HFFc6 (cell line): ENCODE measurements at regions not wholly inside any gene's neighbourhood (a gene's known extent, or its start where the extent isn't known, plus 50 kb on each side); places are given as distances from the start of the nearest gene placed in this dataset.

Source experiments
- DNase-seq: peaks from one replicate; pipeline ENCODE4 v3.0.0-alpha.2; 2018
- H3K27ac Mint-ChIP-seq: 2 replicates; pipeline ENCODE4 v1.8.0; 2020; ENCODE audit warnings: mild to moderate bottlenecking, mixed read lengths
- H3K27me3 Mint-ChIP-seq: 2 replicates; pipeline ENCODE4 v1.8.0; 2021; ENCODE audit warnings: mild to moderate bottlenecking, moderate library complexity, mixed read lengths; ENCODE audit not compliant: insufficient read depth
- H3K36me3 Mint-ChIP-seq: 2 replicates; pipeline ENCODE4 v1.8.0; 2021; ENCODE audit warnings: low read depth, mixed read lengths
- H3K4me1 Mint-ChIP-seq: 2 replicates; pipeline ENCODE4 v1.8.0; 2020; ENCODE audit warnings: low read depth, mixed read lengths
- H3K4me3 Mint-ChIP-seq: 2 replicates; pipeline ENCODE4 v1.8.0; 2020; ENCODE audit warnings: mild to moderate bottlenecking, moderate library complexity, mixed read lengths
- H3K9me3 Mint-ChIP-seq: 2 replicates; pipeline ENCODE4 v1.8.0; 2020; ENCODE audit warnings: mild to moderate bottlenecking, mixed read lengths
- TF ChIP-seq, protein P1 (sequence below): fragments of 200-600 bp; sonication (generic); IDR thresholded peaks from 2 replicates; pipeline ENCODE4 v1.5.0; 2021; ENCODE audit warnings: antibody characterized with exemption, mild to moderate bottlenecking

DNA sequence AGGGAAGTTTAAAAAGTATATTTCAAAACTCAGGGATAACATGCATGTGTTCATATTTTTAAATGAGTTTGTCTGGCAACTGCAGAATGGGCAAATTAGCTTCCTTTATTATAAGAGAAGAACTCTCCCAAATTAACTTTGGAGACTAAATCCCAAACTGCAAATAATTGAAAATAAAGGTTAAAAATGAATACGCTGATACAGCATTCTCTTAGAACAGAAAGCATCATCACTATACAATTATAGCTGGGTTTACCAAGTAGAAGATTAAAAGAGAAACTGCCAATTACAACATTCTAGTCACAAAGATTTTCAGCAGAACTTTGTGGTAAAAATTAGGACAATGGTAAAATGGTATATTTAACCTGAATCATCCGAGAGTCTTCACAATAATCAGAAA is 73.3 kb downstream of the OLFM4 start:
- H3K27me3 Mint-ChIP-seq = no peaks in the 10 kb centered on the region
- H3K9me3 Mint-ChIP-seq = peaks cover 20% of the 10 kb centered on the region
- DNase-seq = no peak
- no peak overlapping the region for H3K4me3 Mint-ChIP-seq
- 0 out of 2 replicates have a peak, but pooled peaks cover 3% of the 10 kb centered on the region for H3K36me3 Mint-ChIP-seq
- TF ChIP-seq, protein P1, sequence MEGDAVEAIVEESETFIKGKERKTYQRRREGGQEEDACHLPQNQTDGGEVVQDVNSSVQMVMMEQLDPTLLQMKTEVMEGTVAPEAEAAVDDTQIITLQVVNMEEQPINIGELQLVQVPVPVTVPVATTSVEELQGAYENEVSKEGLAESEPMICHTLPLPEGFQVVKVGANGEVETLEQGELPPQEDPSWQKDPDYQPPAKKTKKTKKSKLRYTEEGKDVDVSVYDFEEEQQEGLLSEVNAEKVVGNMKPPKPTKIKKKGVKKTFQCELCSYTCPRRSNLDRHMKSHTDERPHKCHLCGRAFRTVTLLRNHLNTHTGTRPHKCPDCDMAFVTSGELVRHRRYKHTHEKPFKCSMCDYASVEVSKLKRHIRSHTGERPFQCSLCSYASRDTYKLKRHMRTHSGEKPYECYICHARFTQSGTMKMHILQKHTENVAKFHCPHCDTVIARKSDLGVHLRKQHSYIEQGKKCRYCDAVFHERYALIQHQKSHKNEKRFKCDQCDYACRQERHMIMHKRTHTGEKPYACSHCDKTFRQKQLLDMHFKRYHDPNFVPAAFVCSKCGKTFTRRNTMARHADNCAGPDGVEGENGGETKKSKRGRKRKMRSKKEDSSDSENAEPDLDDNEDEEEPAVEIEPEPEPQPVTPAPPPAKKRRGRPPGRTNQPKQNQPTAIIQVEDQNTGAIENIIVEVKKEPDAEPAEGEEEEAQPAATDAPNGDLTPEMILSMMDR = no peak
- H3K4me1 Mint-ChIP-seq = no peaks in the 10 kb centered on the region
- H3K27ac Mint-ChIP-seq = no peak overlapping the region

DNA sequence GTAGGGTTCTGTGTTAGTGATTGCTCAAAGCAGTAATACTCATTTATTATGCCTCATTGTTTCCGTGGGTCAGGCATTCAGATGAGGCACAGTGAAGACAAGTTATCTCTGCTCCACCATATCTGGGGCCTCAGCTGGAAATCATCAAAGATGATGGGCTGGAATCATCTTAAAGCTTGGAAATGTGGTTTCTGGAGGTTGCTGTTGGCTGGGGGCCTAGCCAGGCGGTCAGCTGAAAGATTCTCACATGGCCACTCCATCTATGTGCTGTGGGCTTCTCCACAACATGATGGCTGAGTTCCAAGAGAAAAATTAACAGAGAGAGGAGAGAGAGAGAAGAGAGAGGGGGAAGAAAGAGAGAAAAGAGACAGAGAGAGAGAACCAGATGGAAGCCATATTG is 75.5 kb downstream of the OLFM4 start:
- Mint-ChIP-seq H3K9me3 (peaks cover 27% of the 10 kb centered on the region), H3K27ac (no peak overlapping the region), H3K4me3 (no peak overlapping the region), H3K4me1 (no peaks in the 10 kb centered on the region), H3K36me3 (0 out of 2 replicates have a peak, but pooled peaks cover 3% of the 10 kb centered on the region), H3K27me3 (no peaks in the 10 kb centered on the region)
- DNase-seq = no peak
- TF ChIP-seq, protein P1 = no peak

- H3K27me3 Mint-ChIP-seq = no peaks in the 10 kb centered on the region
- TF ChIP-seq, protein P1 = no peak
- no peak for DNase-seq
- H3K4me1 Mint-ChIP-seq = no peaks in the 10 kb centered on the region
- no peak overlapping the region for H3K4me3 Mint-ChIP-seq
- H3K27ac Mint-ChIP-seq = no peak overlapping the region
- 0 out of 2 replicates have a peak, but pooled peaks cover 3% of the 10 kb centered on the region for H3K36me3 Mint-ChIP-seq
- H3K9me3 Mint-ChIP-seq = peaks cover 32% of the 10 kb centered on the region
These were observed 76.9 kb downstream of the OLFM4 start for GRCh38 chr13:53105477-53105876.

- no peak for DNase-seq
- Mint-ChIP-seq H3K36me3 (0 out of 2 replicates have a peak, but pooled peaks cover 3% of the 10 kb centered on the region), H3K4me3 (no peak overlapping the region), H3K4me1 (no peaks in the 10 kb centered on the region), H3K9me3 (peaks cover 35% of the 10 kb centered on the region), H3K27ac (no peak overlapping the region), H3K27me3 (no peaks in the 10 kb centered on the region)
- TF ChIP-seq, protein P1 = no peak
These were observed 77.3 kb downstream of the OLFM4 start for GRCh38 chr13:53105890-53106289.

DNA sequence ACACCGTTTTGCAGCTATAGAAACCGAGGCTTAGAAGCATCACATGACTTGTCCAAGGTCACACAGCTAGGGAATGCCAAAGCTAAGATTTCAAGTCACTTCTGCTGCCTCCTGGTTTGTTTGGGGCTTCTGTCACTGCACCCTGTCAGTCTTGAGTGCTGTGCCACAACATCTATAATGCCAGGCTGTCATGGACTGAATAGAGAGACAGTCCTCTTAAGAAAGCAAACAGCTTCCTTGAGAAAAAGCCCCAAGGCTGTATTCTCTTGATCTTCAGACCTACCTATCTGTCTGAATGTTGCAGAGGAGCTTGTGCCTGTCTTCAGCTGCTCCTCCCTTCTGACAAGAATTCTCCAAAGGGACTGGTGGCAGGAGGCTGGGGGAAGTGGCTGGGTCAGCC is 81.6 kb downstream of the OLFM4 start:
- Mint-ChIP-seq H3K9me3 (peaks cover 45% of the 10 kb centered on the region), H3K4me1 (no peaks in the 10 kb centered on the region), H3K27ac (no peak overlapping the region), H3K27me3 (no peaks in the 10 kb centered on the region), H3K36me3 (no peaks in the 10 kb centered on the region), H3K4me3 (no peak overlapping the region)
- no peak for DNase-seq
- TF ChIP-seq, protein P1 = no peak

GRCh38 chr13:53110614-53111013 is 82.0 kb downstream of the OLFM4 start:
- Mint-ChIP-seq H3K27me3 (no peaks in the 10 kb centered on the region), H3K9me3 (peaks cover 44% of the 10 kb centered on the region), H3K27ac (no peak overlapping the region), H3K36me3 (no peaks in the 10 kb centered on the region), H3K4me3 (no peak overlapping the region), H3K4me1 (no peaks in the 10 kb centered on the region)
- TF ChIP-seq, protein P1 = no peak
- no peak for DNase-seq
